HCEC 1CT (cell line): ENCODE measurements at regions not wholly inside any gene's neighbourhood (a gene's known extent, or its start where the extent isn't known, plus 50 kb on each side); places are given as distances from the start of the nearest gene placed in this dataset.
"Not testable (repeated sequence)": the region's sequence is repeated elsewhere in the genome, so short reads cannot be mapped to it uniquely, and the experiment has no call there.

Experiments
- DNase-seq: peaks from one replicate; pipeline ENCODE4 v3.0.0-alpha.2; 2017

DNA sequence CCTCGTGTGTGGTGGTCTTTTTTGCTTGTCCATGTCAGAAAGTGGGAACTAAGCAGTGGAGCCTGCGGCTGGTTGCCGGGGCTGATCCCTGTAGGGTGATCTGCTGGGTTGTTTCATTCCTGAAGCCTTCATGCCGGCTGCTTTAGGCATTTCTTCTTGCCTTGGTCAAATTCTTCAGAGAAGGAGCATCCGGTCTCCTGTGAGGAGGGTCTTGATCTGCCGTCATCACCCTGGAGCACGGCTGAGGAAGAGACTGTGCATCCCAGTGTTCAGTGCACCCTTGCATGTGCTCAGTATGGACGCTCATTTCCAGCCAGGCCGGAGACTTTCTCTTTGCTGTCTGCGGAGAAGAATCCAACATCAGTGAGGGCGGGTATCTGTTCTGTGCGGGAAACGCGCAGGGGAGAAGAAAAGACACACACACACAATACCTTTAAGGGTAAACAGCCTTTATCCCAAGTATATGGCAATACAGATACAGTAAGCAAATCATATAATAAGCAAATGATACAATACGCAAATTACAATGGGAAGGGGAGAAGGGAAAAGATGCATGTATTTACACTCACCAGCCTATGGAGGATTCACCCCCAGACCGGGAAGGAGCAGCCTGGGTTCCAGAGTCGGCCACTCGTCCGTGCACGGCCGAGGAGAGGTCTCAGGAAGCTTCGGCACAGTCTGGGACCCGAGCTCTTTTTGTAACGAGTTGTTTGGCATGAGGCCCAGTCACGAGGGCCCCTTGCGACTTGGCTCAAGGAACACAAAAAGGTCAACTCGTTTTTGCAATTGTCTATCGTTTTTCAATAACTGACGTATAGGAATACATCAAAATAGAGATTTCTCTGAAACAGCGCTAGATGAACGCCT lies 1366.8 kb upstream of the TMEM132C start:
- DNase-seq, result no peak

DNA sequence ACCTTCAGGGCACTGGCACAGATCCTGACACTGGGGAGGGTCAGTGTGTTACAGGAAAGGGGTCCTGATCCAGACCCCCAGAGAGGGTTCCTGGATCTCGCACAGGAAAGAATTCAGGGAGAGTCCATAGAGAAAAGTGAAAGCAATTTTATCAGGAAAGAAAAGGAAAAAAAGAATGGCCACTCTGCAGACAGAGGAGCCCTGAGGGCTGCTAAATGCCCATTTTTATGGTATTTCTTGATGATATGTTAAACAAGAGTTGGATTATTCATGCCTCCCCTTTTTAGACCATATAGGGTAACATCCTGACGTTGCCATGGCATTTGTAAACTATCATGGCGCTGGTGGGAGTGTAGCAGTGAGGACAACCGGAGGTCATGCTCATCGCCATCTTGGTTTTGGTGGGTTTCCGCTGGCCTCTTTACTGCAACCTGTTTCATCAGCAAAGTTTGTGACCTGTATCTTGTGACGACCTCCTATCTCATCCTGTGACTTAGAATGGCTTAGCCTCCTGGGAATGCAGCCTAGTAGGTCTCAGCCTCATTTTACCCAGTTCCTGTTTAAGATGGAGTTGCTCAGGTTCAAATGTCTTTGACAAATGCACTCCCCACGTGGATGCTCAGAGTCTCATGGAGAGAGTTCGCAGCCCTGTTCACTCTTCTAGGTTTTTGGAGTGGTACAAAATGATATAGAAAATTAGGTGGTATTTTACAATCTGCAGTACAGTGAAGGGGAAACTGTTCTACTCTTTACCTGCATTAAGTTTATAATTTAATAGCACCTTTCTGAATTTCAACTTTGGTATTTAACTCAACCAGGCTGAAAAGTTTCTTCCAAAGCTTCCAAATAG lies 1363.7 kb upstream of the TMEM132C start:
- no peak for DNase-seq

DNA sequence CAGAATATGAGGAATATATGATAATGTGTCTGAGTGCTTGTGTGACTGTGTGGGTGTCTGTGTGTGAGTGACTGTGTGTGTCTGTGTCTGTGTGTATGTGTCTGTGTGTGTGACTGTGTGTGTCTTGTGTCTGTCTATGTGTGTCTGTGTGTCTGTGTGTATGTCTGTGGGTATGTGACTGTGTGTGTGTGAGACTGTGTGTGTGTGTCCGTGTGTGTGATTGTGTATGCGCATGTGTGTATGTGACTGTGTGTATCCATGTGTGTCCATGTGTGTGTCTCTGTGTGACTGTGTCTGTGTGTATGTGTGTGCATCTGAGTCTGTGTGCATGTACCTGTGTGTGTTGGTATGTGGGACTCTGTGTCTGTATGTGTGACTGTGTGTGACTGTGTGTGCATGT lies 1361.2 kb upstream of the TMEM132C start:
- no peak for DNase-seq

DNA sequence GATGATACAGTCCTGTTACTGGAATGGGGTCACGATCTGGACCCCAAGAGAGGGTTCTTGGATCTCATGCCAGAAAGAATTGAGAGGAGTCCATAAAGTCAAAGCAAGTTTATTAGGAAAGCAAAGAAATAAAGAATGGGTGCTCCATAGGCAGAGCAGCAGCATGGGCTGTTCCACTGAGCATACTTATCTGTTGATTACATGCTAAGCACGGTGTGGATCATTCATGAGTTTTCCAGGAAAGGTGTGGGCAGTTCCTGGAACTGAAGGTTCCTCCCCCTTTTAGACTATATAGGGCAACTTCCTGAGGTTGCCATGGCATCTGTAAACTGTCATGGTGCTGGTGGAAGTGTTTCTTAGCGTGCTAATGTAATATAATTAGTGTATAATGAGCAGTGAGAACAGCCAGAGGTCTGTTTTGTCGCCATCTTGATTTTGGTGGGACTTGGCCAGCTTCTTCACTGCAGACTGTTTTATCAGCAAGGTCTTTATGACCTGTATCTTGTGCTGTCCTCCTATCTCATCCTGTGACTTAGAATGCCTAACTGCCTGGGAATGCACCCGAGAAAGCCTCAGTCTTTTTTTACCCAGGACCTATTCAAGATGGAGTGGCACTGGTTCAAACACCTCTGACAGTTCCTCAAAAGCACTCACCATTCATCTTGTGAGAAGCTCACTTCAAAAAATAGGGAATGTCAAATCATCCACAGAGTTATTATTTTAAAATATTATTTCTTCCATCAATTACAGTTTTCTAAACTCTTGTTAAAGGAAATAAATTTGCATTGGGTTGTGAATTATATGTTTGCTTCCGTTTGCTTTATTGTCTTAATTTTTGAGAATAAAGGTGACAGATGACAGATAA lies 1358.8 kb upstream of the TMEM132C start:
- DNase-seq, result no peak

DNA sequence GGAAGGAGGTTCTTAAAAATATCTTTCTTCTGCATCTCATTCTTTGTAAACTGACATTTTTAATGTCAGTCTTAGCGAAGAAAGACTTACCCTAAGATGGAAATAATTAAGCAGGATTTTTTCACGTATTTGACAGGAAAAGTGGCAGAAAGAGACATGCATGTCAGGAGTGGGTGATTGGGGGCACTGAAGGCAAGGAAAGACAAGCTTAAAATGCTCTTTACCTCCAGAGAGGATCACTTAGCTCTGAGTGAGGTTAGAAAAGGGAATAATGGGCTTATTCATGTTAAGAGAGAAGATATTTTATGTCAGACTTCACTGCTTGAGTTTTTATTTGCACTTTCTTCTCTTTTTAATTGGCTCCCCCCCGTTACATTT lies 1358.2 kb upstream of the TMEM132C start:
- DNase-seq, result no peak

DNA sequence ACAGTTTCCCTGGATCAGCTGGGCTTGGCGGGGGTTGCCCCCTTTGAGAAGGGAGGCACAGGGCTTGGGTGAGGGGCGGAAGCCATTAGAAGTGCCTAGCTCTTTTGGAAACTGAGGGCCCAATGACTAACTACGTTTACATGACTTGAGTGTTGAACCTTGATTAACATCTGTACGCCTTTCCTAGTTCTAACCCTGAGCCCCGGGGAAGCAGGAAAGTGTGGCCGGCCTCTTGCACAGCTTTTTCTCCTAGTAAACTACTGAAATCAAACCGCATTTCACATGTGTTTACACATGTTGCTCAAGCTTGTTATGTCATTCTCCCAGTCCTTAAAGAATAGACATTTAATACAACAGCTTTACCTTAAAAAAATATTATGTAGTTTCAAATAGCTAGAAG lies 1356.4 kb upstream of the TMEM132C start:
- no peak for DNase-seq

DNA sequence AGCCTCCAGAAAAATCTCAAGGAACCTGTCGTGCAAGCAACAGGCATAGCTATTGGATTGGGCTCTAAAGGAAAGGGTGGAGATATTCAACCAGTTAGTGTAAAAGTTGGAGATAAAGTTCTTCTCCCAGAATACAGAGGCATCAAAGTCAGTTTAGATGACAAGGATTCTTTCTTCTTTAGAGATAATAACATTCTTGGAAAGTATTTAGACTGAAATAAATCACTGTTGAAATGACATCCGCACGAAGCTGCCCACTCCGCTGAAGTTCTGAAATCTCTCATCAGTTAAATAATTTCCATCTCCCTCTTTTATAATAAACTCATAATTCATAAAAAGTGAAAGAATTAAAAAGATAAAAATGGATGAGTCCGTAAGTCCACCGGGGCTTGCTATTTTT lies 1354.9 kb upstream of the TMEM132C start:
- DNase-seq, result no peak

DNA sequence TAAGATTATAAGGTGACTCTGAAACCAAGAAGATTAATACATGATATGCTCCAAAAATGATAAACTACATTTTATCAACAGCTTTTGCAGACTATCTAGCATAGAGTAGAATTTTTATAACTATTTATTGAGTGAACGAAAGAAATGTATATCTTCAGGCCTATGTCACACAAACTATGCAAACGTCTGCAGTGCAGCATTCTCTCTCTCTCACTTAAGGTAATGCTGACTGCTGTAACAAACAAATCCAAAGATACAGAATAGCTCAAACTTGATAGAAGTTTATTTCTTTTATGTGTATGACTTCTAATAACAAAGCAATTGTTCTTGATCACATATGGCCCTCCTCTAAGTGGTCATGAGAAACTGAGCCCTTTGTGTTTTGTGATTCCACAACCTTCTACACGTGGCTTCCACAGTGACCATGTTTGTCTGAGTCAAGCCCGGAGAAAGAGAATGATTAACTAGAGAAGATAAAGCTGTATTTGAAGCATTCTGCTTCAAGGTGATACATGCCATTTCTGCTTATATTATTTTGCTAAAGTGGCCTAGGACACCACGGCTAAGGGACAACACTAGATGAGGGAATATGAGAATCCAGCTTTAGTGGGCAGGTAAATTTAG lies 1352.7 kb upstream of the TMEM132C start:
- DNase-seq, result no peak

DNA sequence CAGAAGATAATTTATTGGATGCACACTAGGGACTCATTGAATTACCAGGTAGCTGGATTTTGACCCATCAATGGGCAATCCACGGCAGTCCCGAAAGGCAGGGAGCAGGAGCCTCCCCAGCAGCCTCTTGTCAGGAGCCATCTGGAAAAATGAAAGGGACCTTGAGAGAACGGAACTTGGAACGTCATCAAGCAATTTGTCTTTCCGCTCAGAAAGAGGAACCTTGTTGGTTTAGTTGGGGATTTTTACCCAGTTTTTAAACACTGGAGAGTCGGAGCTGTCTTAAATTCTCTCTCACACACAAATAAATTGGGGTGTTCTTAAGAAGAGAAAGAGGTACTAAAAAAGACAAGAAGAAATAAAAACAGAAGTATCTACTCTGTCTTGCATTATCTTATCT lies 1351.7 kb upstream of the TMEM132C start:
- DNase-seq, result no peak

DNA sequence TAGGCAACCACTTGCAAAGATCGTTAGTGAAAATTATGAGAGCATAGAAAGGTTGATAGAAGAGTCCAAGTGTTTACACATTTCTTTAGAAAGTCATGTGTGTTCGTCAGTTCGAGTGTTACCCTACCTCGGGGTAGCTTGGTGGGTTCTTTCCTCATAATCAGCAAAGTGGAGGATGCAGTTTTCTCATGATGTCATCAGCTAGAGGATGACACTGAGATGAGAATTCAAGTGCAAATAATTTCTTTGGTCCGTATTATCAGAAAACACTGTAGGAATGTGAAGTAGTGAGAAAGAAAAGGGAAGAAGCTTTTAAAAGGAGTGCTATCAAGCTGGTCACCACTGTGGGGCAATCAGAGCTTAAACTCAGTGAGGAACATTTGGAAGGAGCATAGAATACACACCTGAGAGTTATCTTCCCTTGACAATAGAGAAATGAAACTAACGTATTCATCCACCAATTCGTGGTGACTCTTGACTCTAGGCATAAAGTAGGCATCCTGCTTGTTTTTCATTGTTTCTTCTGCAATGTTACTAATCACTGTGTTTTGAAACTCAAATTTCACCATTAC lies 1340.9 kb upstream of the TMEM132C start:
- DNase-seq, result no peak

DNA sequence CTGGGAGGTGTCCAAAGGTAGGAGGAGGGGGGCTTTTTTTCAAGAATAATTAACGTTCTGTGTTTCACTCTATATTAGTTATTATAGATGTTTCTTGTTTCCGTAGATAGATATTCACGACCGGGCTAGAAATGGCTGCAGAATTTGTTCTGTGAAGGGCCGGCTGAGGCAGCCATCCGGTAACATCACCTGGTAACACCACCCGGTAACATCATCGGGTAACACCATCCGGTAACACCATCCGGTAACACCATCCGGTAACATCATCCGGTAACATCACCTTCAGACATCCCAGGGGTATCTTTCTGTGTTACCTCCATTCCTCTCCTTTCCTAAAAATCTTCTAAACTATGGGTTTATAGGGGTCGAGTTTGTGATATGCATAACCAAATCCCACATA lies 1336.7 kb upstream of the TMEM132C start:
- no peak for DNase-seq

DNA sequence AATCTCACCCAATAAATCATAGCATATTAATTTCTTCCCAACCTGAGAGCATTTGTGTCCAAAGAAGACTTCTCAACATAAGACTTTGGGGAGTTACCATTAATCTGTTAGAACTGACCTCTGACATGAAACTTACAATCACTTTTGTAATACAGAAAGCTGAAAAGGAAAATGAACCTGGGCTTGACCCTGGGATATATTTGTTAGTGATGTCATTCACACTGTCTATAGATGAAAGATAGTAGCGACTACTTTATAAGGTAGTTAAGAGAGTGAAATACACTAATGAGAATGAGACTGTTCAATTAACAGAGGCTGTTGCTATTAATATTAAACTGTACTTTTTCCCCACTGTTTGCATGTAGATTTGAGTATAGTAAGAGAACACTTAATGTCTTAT lies 1334.8 kb upstream of the TMEM132C start:
- DNase-seq, result no peak

DNA sequence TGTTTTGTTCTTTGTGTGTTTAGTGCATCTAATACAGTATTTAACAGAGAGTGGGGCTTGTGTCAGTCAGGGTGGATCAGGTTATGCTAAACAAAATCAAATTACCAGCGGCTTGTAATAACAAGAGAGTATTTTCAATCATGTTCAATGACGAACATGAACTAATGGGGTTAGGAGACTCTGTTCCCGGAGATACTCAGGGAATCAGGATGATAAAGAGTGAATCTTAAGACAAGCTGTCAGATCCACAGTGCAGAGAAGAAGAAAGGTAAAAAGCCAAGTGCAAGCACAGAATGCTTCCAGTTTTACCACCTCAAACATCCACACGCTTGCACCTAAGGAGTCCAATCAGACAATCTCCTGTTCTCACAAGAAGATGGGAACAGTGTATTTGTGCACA lies 1331.5 kb upstream of the TMEM132C start:
- DNase-seq, result no peak

DNA sequence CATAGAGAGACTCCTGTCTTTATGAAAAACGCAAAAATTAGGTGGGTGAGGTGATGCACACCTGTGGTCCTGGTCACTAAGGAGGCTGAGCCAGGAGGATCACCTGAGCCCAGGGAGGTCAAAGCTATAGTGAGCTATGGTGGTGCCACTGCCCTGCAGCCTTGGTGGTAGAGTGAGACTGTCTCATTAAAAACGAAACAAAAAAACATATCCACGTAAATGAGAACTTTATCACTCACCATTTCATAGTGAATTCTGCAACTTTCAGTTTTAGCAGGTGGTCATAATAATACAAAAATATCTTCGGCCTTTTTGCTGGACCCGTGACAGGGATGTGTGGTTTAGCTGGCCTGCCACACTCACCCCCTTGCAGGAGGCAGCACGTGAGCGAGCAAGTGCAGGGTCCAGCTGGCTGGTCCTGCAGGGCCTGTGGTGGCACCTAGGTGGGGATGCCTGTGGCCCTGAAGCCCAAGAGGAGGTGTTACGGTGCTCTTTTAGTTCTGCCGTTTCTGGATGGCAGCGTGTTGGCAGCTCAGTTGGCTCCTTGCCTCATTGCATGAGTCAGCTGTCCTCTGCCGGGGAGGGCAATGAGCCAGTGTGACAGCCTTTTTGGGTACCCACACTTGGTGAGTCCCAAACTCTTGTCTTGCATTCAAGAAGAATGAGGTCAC lies 1330.7 kb upstream of the TMEM132C start:
- no peak for DNase-seq

DNA sequence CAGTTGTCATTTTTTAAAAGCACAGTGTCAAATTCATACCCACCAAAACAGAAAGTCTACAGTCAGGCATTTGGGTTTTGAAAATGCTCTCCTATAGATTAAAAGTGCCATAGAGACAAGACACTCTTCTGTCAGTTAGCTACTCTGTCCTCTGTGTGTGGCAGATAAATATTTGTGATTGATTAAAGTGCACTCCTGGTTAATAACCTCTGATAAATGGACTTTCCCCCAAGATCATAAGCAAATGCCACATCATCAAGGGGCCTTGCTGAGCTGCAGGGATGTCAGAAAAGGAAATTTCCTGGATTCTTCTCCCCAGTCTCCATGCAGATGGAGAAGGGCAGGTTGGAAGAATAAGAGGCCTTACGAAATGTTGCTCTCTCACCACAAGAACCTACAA lies 1329.5 kb upstream of the TMEM132C start:
- DNase-seq, result no peak

DNA sequence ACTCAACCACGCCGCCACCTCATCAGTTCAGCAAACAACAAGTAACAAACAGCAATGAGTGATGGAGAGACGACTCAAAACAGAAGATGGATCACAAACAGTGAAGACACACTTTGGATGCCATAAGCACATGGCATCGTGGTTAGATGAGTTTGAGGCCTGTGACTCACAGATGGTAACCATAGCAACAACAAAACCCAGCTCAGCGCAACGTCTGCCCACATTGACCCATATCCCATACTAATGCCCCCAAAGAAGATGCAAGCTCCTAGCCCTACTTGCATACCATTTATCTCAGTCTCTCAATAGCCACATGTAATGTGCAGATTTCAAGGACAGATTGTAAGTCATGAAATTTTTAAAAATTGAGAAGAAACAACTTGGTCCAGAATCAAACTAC lies 1322.3 kb upstream of the TMEM132C start:
- no peak for DNase-seq

DNA sequence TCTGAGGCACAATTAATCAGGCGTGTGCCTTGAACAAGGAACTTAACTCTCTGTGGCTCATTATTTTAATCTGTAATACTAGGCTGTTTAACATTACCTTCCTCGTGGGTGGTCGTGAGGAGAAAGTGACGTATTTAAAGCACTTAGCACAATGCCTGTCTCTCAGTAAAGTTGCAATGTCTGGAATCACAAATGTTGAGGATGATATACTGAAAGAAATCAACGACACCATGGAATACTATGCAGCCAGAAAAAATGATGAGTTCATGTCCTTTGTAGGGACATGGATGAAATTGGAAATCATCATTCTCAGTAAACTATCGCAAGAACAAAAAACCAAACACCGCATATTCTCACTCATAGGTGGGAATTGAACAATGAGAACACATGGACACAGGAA lies 1320.0 kb upstream of the TMEM132C start:
- not testable (repeated sequence) for DNase-seq

DNA sequence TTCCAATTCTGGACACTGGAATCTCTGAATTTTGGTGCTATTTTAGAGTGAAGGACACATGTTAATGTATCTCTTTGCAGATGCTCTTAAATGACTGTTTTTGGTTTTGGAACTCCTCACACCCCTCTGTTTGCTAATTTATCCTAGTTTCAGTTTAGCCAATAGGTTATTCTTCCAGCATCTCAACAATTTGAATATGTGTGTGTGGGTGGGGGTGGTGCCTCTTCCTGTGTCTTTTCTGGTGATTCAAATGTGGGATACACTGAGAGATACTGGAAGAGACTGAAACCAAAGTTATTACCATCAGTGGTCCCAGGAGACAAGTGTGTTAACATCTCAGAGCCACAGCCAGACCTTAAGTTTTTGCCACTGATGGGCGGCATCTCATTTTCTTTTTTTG lies 1317.4 kb upstream of the TMEM132C start:
- no peak for DNase-seq

DNA sequence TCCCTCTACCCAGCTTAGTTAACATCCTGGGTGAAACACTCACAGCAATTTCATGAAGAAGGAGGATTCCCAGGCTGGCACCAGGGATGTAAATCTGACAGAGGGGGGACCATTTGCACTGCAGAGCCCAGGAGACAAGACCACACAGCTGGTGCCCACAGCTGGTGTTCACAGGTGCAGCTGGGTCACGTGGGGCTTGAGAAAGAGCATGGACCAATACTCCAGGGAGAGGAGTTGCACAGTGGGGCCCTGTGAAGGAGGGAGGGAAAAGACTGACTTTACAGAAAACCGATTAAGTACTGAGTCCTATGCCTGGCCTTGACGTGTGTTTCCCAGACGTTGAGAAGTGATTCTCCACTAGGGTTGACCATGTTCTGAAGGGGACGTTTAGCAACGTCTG lies 1316.7 kb upstream of the TMEM132C start:
- DNase-seq, result no peak

DNA sequence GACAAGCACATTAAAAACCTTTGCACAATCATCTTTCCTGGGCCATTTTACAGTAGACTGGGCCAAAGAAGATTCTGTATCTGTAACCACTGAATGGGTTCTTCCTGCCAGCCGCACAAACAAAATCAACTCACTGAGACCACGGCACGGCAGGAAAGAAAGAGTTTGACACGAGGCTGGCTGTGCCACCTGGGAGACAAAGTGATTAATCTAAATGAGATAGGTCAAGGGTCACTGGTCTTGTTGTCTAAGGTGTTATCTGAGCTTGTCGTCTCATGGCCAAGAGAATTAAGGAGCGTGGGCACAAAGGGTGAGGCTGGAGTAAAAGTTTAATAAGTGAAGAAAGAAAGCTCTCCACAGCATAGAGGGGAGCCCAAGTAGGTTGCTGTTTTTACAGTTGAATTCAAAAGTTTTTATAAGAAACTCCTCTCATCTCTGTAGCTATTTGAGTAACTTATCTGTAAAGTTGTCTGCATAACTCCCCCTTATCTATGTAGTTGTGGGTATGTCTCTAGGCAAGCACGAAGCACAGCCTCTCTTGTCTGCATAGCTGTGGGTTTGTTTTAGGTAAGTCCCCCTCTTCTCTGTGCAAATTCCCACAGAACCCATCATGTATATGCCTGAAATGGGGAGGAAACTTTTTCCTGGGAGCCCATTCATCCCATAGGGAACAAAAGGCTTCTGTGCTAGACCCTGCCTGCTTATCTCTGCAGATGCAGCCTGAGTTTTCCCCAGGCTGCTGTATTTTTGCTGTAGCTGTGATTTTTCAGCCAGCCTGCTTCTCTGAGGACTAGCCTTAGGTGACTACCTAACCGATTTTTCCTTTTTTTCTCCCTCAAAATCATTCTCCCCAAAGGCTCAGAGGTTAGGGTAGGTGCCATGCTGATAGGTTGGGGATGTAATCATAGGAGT lies 1314.6 kb upstream of the TMEM132C start:
- DNase-seq, result no peak
